Parathyroid adenoma (tissue), 2 donors: ENCODE measurements at regions not wholly inside any gene's neighbourhood (a gene's known extent, or its start where the extent isn't known, plus 50 kb on each side); places are given as distances from the start of the nearest gene placed in this dataset.
"Not testable (repeated sequence)": the region's sequence is repeated elsewhere in the genome, so short reads cannot be mapped to it uniquely, and the experiment has no call there.

Experiments
- H2AFZ ChIP-seq: fragments of 300-600 bp; sonication (generic); one replicate; pipeline ENCODE4 v1.7.0; 2017; ENCODE audit warnings: antibody characterized with exemption, mild to moderate bottlenecking
- H3K27ac ChIP-seq: fragments of 300-600 bp; sonication (generic); one replicate; pipeline ENCODE4 v1.7.0; 2017
- H3K27me3 ChIP-seq: fragments of 300-600 bp; sonication (generic); one replicate; pipeline ENCODE4 v1.7.0; 2017; ENCODE audit warnings: low read length; ENCODE audit not compliant: control insufficient read depth, insufficient read depth
- H3K36me3 ChIP-seq: fragments of 300-600 bp; sonication (generic); one replicate; pipeline ENCODE4 v1.7.0; 2017; ENCODE audit warnings: low read length; ENCODE audit not compliant: control insufficient read depth, insufficient read depth
- H3K4me1 ChIP-seq: fragments of 300-600 bp; sonication (generic); one replicate; pipeline ENCODE4 v1.7.0; 2017; ENCODE audit warnings: control low read depth
- H3K4me2 ChIP-seq: fragments of 300-600 bp; sonication (generic); one replicate; pipeline ENCODE4 v1.7.0; 2017; ENCODE audit warnings: low read length
- H3K4me3 ChIP-seq: fragments of 300-600 bp; sonication (generic); one replicate; pipeline ENCODE4 v1.7.0; 2017; ENCODE audit warnings: low read depth, low read length
- H3K79me2 ChIP-seq: fragments of 300-600 bp; sonication (generic); one replicate; pipeline ENCODE4 v1.7.0; 2017; ENCODE audit warnings: control low read depth
- H3K9ac ChIP-seq: fragments of 300-600 bp; sonication (generic); one replicate; pipeline ENCODE4 v1.7.0; 2017; ENCODE audit warnings: mild to moderate bottlenecking
- H3K9me3 ChIP-seq: fragments of 300-600 bp; sonication (generic); one replicate; pipeline ENCODE4 v1.7.0; 2017; ENCODE audit warnings: low read length; ENCODE audit not compliant: control insufficient read depth
- CTCF ChIP-seq: fragments of 300-600 bp; sonication (generic); IDR thresholded peaks from one replicate; pipeline ENCODE4 v1.7.0; 2017; ENCODE audit warnings: antibody characterized with exemption, mild to moderate bottlenecking
- donor health status: primary hyperparathyroidism.

DNA sequence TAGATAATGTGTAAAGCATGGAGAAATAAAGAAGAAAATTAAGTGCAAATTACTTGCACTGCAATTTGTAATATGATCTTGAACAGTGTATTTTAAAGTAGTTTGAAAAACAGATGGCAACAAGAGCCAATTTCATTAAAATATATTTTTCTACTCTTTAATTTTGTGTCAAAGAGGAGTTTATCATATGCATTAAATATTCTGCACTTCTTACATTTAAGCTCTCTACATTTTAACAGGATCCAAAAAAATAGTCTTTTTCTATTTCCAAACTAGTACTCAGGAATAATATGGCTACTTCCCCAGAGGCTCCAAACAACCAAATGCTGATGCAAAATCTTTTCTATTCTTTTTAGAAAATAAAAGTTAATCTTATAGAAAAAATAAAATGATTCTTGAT is 1221.5 kb downstream of the FSCB start:
- Histone ChIP-seq H3K9ac (no peak overlapping the region), H3K27me3 (no peaks in the 10 kb centered on the region), H3K4me2 (no peak overlapping the region), H3K4me3 (no peak overlapping the region), H3K79me2 (no peaks in the 10 kb centered on the region), H3K4me1 (no peaks in the 10 kb centered on the region), H3K36me3 (no peaks in the 10 kb centered on the region), H3K27ac (no peak overlapping the region), H3K9me3 (no peaks in the 10 kb centered on the region), H2AFZ (no peak overlapping the region)
- TF ChIP-seq CTCF, result no peak

GRCh38 chr14:43260056-43260455 is 1247.0 kb downstream of the FSCB start:
- no peak overlapping the region for H2AFZ ChIP-seq
- H3K4me2 ChIP-seq, result no peak overlapping the region
- H3K27ac ChIP-seq, result no peak overlapping the region
- H3K9ac ChIP-seq, result no peak overlapping the region
- H3K4me3 ChIP-seq, result no peak overlapping the region
- no peaks in the 10 kb centered on the region for H3K4me1 ChIP-seq
- no peaks in the 10 kb centered on the region for H3K79me2 ChIP-seq
- no peak for TF ChIP-seq CTCF
- no peaks in the 10 kb centered on the region for H3K9me3 ChIP-seq
- no peaks in the 10 kb centered on the region for H3K27me3 ChIP-seq
- no peaks in the 10 kb centered on the region for H3K36me3 ChIP-seq

GRCh38 chr14:43258396-43258795 is 1248.7 kb downstream of the FSCB start:
- no peak overlapping the region for H3K27ac ChIP-seq
- no peak overlapping the region for H3K4me3 ChIP-seq
- H3K36me3 ChIP-seq, result no peaks in the 10 kb centered on the region
- no peak overlapping the region for H3K4me2 ChIP-seq
- H3K27me3 ChIP-seq, result no peaks in the 10 kb centered on the region
- H3K9me3 ChIP-seq, result no peaks in the 10 kb centered on the region
- no peak for TF ChIP-seq CTCF
- no peak overlapping the region for H2AFZ ChIP-seq
- H3K79me2 ChIP-seq, result no peaks in the 10 kb centered on the region
- no peak overlapping the region for H3K9ac ChIP-seq
- H3K4me1 ChIP-seq, result no peaks in the 10 kb centered on the region

GRCh38 chr14:43256996-43257395 is 1250.1 kb downstream of the FSCB start:
- not testable (repeated sequence) for H3K9ac ChIP-seq, H3K4me1 ChIP-seq, H3K79me2 ChIP-seq, H3K36me3 ChIP-seq, H3K9me3 ChIP-seq, H3K4me2 ChIP-seq, H3K4me3 ChIP-seq, H3K27ac ChIP-seq, H2AFZ ChIP-seq, H3K27me3 ChIP-seq

DNA sequence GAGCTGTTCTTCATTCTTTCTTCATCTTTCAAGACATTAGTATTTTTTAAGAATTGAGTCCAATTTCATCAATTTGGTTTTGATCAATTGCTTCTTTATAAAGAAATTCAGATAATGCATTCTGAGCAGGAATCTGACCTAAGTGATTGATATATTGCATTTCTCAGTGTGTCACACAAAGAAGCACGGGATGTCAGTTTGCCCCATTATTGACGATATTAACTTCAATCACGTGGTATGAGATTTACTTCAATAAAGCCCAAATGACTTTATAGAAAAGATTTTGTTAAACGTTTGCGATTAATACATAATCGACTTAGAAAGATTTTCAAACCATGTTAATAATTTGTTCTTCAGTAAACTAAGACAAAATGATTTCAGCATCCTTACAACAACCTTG is 1254.2 kb downstream of the FSCB start:
- H2AFZ ChIP-seq, result no peak overlapping the region
- TF ChIP-seq CTCF, result no peak
- no peak overlapping the region for H3K4me3 ChIP-seq
- no peaks in the 10 kb centered on the region for H3K27me3 ChIP-seq
- H3K4me1 ChIP-seq, result no peaks in the 10 kb centered on the region
- no peak overlapping the region for H3K27ac ChIP-seq
- no peaks in the 10 kb centered on the region for H3K36me3 ChIP-seq
- no peaks in the 10 kb centered on the region for H3K79me2 ChIP-seq
- no peak overlapping the region for H3K4me2 ChIP-seq
- H3K9ac ChIP-seq, result no peak overlapping the region
- no peaks in the 10 kb centered on the region for H3K9me3 ChIP-seq
